ENCODE measurements at regions not wholly inside any gene's neighbourhood (a gene's known extent, or its start where the extent isn't known, plus 50 kb on each side); places are given as distances from the start of the nearest gene placed in this dataset.

GRCh38 chr1:68979891-68980290 is 483.0 kb upstream of the DEPDC1 start:
- no peak for DNase-seq (ENCODE audit: low read depth in 1 of 2, low spot score in 1 of 2)
- Histone ChIP-seq H3K36me3 (no peaks in the 10 kb centered on the region), H3K27ac (no peak overlapping the region), H3K9me3 (ENCODE audit: low read depth) (no peaks in the 10 kb centered on the region), H3K4me1 (ENCODE audit: low read depth) (peaks cover 20% of the 10 kb centered on the region), H3K4me3 (no peak overlapping the region), H3K27me3 (no peaks in the 10 kb centered on the region)
- TF ChIP-seq CTCF (IDR thresholded peaks at IDR 0.05; ENCODE audit: low read depth, low read length): no peak

GRCh38 chr1:68984289-68984688 is 487.4 kb upstream of the DEPDC1 start:
- Histone ChIP-seq H3K27me3 (no peaks in the 10 kb centered on the region), H3K9me3 (ENCODE audit: low read depth) (no peaks in the 10 kb centered on the region), H3K27ac (no peak overlapping the region), H3K36me3 (no peaks in the 10 kb centered on the region), H3K4me3 (no peak overlapping the region), H3K4me1 (ENCODE audit: low read depth) (peaks cover 8% of the 10 kb centered on the region)
- no peak for TF ChIP-seq CTCF (IDR thresholded peaks at IDR 0.05; ENCODE audit: low read depth, low read length)
- DNase-seq (ENCODE audit: low read depth in 1 of 2, low spot score in 1 of 2): no peak

GRCh38 chr1:68994096-68994495 is 497.2 kb upstream of the DEPDC1 start:
- no peak for DNase-seq (ENCODE audit: low read depth in 1 of 2, low spot score in 1 of 2)
- H3K27me3 ChIP-seq: no peaks in the 10 kb centered on the region

GRCh38 chr1:69016468-69016867 is 519.6 kb upstream of the DEPDC1 start:
- no peak overlapping the region for H3K27ac ChIP-seq
- no peak overlapping the region for H3K4me3 ChIP-seq
- no peak for TF ChIP-seq CTCF (IDR thresholded peaks at IDR 0.05; ENCODE audit: low read depth, low read length)
- no peak for DNase-seq (ENCODE audit: low read depth in 1 of 2, low spot score in 1 of 2)
- no peaks in the 10 kb centered on the region for H3K9me3 ChIP-seq (ENCODE audit: low read depth)
- no peaks in the 10 kb centered on the region for H3K4me1 ChIP-seq (ENCODE audit: low read depth)
- H3K27me3 ChIP-seq: no peaks in the 10 kb centered on the region
- H3K36me3 ChIP-seq: no peaks in the 10 kb centered on the region

More at GRCh38 chr1:68994096-68994495, 497.2 kb upstream of the DEPDC1 start:
- Histone ChIP-seq H3K9me3 (ENCODE audit: low read depth) (no peaks in the 10 kb centered on the region), H3K4me1 (ENCODE audit: low read depth) (no peaks in the 10 kb centered on the region), H3K27ac (no peak overlapping the region), H3K36me3 (no peaks in the 10 kb centered on the region), H3K4me3 (no peak overlapping the region)
- no peak for TF ChIP-seq CTCF (IDR thresholded peaks at IDR 0.05; ENCODE audit: low read depth, low read length)

- Histone ChIP-seq H3K9me3 (ENCODE audit: low read depth) (no peaks in the 10 kb centered on the region), H3K36me3 (no peaks in the 10 kb centered on the region), H3K4me1 (ENCODE audit: low read depth) (no peaks in the 10 kb centered on the region), H3K27me3 (no peaks in the 10 kb centered on the region), H3K27ac (no peak overlapping the region), H3K4me3 (no peak overlapping the region)
- no peak for TF ChIP-seq CTCF (IDR thresholded peaks at IDR 0.05; ENCODE audit: low read depth, low read length)
- DNase-seq (ENCODE audit: low read depth in 1 of 2, low spot score in 1 of 2): no peak
Measured at GRCh38 chr1:69029649-69030048, 532.8 kb upstream of the DEPDC1 start.

GRCh38 chr1:69038379-69038778 is 529.3 kb upstream of the LRRC7 start:
- no peak overlapping the region for H3K27ac ChIP-seq
- H3K36me3 ChIP-seq: no peaks in the 10 kb centered on the region
- TF ChIP-seq CTCF (IDR thresholded peaks at IDR 0.05; ENCODE audit: low read depth, low read length): no peak
- H3K4me3 ChIP-seq: no peak overlapping the region
- no peaks in the 10 kb centered on the region for H3K4me1 ChIP-seq (ENCODE audit: low read depth)
- no peaks in the 10 kb centered on the region for H3K27me3 ChIP-seq
- DNase-seq (ENCODE audit: low read depth in 1 of 2, low spot score in 1 of 2): no peak
- no peaks in the 10 kb centered on the region for H3K9me3 ChIP-seq (ENCODE audit: low read depth)

Data from cardiac muscle cell (in vitro differentiated cells and primary cell).